ENCODE measurements at regions not wholly inside any gene's neighbourhood (a gene's known extent, or its start where the extent isn't known, plus 50 kb on each side); places are given as distances from the start of the nearest gene placed in this dataset.
"Not testable (repeated sequence)": the region's sequence is repeated elsewhere in the genome, so short reads cannot be mapped to it uniquely, and the experiment has no call there.

DNA sequence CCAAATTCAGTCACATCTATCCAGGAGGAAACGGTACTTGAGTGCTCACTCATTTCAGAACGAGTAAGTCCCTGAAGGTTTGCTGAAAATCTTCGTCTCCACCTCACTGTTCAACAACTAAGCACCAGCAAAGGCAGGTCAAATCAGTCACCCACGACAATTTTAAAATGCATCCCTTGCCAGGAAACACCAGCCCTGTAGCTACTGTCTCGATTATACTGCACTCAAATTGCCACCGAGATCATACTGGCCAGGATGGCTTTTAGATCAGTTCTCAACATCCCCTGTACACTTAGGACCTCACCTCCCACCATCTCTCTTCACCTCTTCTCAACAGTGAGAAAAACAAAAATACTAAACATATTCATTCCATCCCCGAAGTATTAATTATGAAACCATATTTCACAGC, 298.6 kb downstream of the AGTPBP1 start:
- TF ChIP-seq, protein P1, sequence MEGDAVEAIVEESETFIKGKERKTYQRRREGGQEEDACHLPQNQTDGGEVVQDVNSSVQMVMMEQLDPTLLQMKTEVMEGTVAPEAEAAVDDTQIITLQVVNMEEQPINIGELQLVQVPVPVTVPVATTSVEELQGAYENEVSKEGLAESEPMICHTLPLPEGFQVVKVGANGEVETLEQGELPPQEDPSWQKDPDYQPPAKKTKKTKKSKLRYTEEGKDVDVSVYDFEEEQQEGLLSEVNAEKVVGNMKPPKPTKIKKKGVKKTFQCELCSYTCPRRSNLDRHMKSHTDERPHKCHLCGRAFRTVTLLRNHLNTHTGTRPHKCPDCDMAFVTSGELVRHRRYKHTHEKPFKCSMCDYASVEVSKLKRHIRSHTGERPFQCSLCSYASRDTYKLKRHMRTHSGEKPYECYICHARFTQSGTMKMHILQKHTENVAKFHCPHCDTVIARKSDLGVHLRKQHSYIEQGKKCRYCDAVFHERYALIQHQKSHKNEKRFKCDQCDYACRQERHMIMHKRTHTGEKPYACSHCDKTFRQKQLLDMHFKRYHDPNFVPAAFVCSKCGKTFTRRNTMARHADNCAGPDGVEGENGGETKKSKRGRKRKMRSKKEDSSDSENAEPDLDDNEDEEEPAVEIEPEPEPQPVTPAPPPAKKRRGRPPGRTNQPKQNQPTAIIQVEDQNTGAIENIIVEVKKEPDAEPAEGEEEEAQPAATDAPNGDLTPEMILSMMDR (conservative IDR thresholded peaks at IDR 0.05; ENCODE audit: low read depth, low read length): no peak
- H3K4me3 ChIP-seq (ENCODE audit: low read depth, low read length): no peak overlapping the region
- DNase-seq (ENCODE audit: low read depth): no peak

DNA sequence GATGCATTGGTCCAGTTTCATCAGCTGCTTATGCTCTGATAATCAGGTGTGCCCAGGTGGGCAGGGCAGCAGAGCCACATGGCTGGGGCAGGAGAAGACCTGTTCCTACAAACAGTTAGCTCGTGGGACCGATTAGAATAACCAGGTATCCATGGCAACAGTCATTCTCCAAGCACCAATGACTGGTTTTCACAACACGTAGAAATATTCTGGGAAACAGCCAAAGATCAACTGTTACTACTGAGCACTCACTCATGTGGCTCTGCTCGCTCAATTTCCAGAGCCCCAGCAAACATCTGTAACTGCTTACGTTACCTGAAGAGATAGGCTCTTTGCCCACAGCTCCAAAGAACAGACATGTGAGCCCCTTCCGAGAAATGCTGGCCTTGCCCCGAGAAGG, 302.0 kb downstream of the AGTPBP1 start:
- TF ChIP-seq, protein P1 (conservative IDR thresholded peaks at IDR 0.05; ENCODE audit: low read depth, low read length): no peak
- H3K4me3 ChIP-seq (ENCODE audit: low read depth, low read length): no peak overlapping the region
- no peak for DNase-seq (ENCODE audit: low read depth)

DNA sequence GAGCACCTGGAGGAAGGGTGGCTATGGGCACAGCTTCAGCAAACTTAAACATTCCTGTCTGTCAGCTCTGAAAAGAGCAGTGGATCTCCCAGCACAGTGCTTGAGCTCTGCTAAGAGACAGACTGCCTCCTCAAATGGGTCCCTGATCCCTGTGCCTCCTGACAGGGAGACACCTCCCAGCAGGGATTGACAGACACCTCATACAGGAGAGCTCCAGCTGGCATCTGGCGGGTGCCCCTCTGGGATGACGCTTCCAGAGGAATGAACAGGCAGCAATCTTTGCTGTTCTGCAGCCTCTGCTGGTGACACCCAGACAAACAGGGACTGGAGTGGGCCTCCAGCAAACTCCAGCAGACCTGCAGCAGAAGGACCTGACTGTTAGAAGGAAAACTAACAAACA, 307.8 kb downstream of the AGTPBP1 start:
- H3K4me3 ChIP-seq (ENCODE audit: low read depth, low read length); DNase-seq (ENCODE audit: low read depth): not testable (repeated sequence)

DNA sequence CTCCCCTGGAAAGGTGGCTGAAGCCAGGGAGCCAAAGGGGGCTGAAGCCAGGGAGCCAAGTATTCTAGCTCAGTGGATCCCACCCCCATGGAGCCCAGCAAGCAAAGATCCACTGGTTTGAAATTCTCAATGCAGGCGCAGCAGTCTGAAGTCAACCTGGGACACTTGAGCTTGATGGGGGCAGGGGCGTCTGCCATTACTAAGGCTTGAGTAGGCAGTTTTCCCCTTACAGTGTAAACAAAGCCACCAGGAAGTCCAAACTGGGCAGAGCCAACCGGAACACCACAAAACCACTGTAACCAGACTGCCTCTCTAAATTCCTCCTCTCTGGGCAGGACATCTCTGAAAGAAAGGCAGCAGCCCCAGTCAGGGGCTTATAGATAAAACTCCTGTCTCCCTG, 308.2 kb downstream of the AGTPBP1 start:
- H3K4me3 ChIP-seq (ENCODE audit: low read depth, low read length); DNase-seq (ENCODE audit: low read depth): not testable (repeated sequence)

DNA sequence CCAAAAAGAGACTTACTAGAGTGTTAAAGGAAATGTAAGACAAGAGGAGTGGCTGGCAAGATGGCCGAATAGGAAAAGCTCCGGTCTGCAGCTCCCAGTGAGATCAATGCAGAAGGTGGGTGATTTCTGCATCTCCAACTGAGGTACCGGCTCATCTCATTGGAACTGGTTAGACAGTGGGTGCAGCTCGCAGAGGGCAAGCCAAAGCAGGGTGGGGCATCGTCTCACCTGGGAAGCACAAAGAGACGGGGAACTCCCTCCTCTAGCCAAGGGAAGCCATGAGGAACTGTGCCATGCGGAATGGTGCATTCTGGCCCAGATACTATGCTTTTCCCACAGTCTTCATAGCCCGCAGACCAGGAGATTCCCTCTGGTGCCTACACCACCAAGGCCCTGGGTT, 308.7 kb downstream of the AGTPBP1 start:
- no peak for DNase-seq (ENCODE audit: low read depth)
- TF ChIP-seq, protein P1 (conservative IDR thresholded peaks at IDR 0.05; ENCODE audit: low read depth, low read length): no peak
- H3K4me3 ChIP-seq (ENCODE audit: low read depth, low read length): no peak overlapping the region

DNA sequence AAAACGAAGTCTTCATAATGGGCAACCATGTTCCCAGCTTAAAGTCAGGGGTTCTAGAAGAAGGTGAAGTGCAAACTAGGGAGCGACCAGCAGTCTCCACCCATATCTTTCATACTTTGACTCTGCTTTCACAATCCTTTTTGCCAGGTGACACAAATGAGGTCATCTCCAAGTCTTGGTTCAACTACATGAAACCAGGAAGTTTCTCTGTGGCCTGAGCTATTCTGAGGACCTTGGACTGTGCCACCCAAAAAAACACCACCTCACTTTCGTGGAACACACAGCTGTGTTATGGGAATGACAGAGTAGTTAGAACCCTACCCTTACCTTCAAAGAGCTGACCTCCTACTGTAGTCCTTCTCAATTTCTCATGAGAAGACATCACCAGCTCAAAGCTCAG, 309.2 kb downstream of the AGTPBP1 start:
- no peak overlapping the region for H3K4me3 ChIP-seq (ENCODE audit: low read depth, low read length)
- DNase-seq (ENCODE audit: low read depth): no peak
- TF ChIP-seq, protein P1 (conservative IDR thresholded peaks at IDR 0.05; ENCODE audit: low read depth, low read length): no peak

DNA sequence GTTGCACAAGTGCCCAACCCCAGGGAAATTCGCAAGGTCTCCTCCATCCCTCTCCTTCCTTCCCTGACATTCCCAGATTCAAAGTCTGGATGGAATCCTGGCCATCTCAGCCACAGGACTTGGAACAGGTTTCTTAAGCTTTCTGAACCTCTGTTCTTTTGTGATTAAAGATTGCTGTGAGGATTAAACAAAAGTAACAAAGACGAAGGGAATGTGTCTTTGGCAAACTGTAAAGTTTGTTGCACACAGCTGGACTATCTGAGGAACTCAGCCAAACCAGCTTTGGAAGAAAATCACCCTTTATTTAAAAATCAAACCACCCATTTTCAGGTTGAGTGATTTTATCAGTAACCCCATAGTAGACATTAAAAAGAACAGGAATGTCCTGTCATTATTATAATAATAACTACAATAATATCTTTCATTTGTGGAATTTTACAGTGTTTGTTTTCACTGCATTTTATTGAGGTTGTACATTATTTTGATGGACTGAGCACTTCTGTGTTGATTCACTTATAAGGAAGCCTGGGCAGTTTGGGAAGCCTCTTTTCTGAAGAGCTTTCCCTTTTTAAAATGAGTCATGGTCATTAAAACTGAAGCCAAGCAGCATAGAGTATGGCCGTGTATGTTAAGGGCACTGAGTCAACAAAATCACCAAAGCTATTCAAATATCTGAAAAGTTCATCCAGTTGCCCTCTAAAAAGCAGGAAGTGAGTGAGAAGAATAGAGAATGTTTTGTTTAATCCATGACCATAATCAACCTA, 310.2 kb downstream of the AGTPBP1 start:
- TF ChIP-seq, protein P1 (conservative IDR thresholded peaks at IDR 0.05; ENCODE audit: low read depth, low read length): no peak
- no peak overlapping the region for H3K4me3 ChIP-seq (ENCODE audit: low read depth, low read length)
- DNase-seq (ENCODE audit: low read depth): no peak

DNA sequence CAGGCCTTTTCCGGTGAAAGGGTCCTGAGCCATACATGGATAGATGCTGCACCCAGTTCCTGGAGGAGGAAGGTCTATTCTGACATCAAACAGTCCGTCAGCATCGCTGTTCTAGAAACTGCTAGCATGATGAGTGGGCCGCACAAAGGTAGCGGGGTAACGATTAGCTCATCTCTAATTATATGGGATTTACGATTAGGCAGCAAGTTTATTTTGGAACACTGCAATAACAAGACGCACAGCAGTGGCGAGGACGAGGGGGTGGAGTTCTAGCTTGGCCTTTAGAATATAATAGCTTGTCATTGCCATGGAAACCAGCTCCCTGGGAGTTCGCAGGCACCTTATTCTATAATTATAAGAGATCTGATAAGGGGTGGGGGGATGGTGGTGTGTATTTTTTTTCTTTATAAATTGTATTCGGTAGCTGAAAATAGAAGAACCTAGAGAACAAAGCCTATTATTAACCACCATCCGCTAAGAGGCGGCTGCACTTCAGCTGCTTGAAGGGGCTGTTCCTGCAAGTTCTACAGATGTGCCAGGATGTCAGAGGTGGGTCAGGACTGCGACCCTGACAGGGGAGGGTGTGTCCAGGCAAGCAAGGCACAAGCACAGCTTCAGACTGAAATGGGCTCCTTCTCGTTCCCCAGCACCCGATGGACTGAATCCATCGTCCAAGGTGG, 311.0 kb downstream of the AGTPBP1 start:
- no peak for DNase-seq (ENCODE audit: low read depth)
- TF ChIP-seq, protein P1 (conservative IDR thresholded peaks at IDR 0.05; ENCODE audit: low read depth, low read length): no peak
- no peak overlapping the region for H3K4me3 ChIP-seq (ENCODE audit: low read depth, low read length)

All from choroid plexus epithelial cell (primary cell).